Sigmoid colon (tissue), 6 donors: ENCODE measurements at regions not wholly inside any gene's neighbourhood (a gene's known extent, or its start where the extent isn't known, plus 50 kb on each side); places are given as distances from the start of the nearest gene placed in this dataset.

ENCODE experiments used
- DNase-seq: peaks from one replicate; pipeline ENCODE4 v3.0.0-alpha.2; 2019
- H3K27ac ChIP-seq, 4 donors: fragments of 200-600 bp; sonication (generic); one replicate each; pipeline ENCODE4 v1.5.1; 2016 to 2019; ENCODE audit warnings: mild to moderate bottlenecking in 1 of 4
- H3K27me3 ChIP-seq, 3 donors: fragments of 200-600 bp; sonication (generic); one replicate each; pipeline ENCODE4 v1.5.1; 2019; ENCODE audit warnings: mild to moderate bottlenecking in 1 of 3
- H3K36me3 ChIP-seq, 4 donors: fragments of 200-600 bp; sonication (generic); one replicate each; pipeline ENCODE4 v1.5.1; 2016 to 2019
- H3K4me1 ChIP-seq, 4 donors: fragments of 200-600 bp; sonication (generic); one replicate each; pipeline ENCODE4 v1.5.1; 2017 to 2019
- H3K4me3 ChIP-seq, 4 donors: fragments of 200-600 bp; sonication (generic); one replicate each; pipeline ENCODE4 v1.5.1; 2017 to 2019; ENCODE audit warnings: mild to moderate bottlenecking in 2 of 4, moderate library complexity in 1 of 4
- H3K9me3 ChIP-seq, 4 donors: fragments of 200-600 bp in 3 of 4; sonication (generic) in 3 of 4; one replicate each; pipeline versions ENCODE4 v1.5.1 to v1.6.1; 2013 to 2019
- CTCF ChIP-seq, 4 experiments: fragments of 450-650 bp in 3 of 4; fragments of 200-600 bp in 1 of 4; IDR thresholded peaks; one replicate each; pipeline ENCODE4 v1.5.1; 2016 to 2019; ENCODE audit warnings: antibody characterized with exemption in 4 of 4, mild to moderate bottlenecking in 3 of 4, moderate library complexity in 2 of 4
- EP300 ChIP-seq, 4 donors: sonication (generic); formaldehyde crosslinking; IDR thresholded peaks; one replicate each; pipeline ENCODE4 v1.6.1; 2017; ENCODE audit warnings: antibody characterized with exemption in 4 of 4
- POLR2A ChIP-seq, 2 donors: fragments of 450-650 bp; IDR thresholded peaks; one replicate each; pipeline ENCODE4 v1.6.1; 2016; ENCODE audit warnings: antibody characterized with exemption in 2 of 2, mild to moderate bottlenecking in 2 of 2, moderate library complexity in 2 of 2
- POLR2AphosphoS5 ChIP-seq, 4 donors: sonication (generic); formaldehyde crosslinking; IDR thresholded peaks; one replicate each; pipeline ENCODE4 v1.6.1; 2017; ENCODE audit warnings: antibody characterized with exemption in 4 of 4
- WGBS, 2 donors: extraction: QIAGEN DNeasy Blood & Tissue Kit; methylation state at CpG; one replicate each; pipeline ENCODE4 v1.1.7; 2013; 5-methylcytosine and 5-hydroxymethylcytosine counted together
- intact Hi-C: fragments of 100-400 bp; cut with DNase I; formaldehyde crosslinking; loops from one replicate; pipeline ENCODE4 v1.15.1; 2023
- donor health status: healthy with polysubstance abuse.
- donor health status: healthy.

GRCh38 chr12:115623275-115623674 lies 654.2 kb downstream of the MED13L start:
- no peaks in the 10 kb centered on the region for H3K36me3 ChIP-seq
- DNase-seq = no peak
- H3K9me3 ChIP-seq = peaks cover 0 to 5% (median 0%) of the 10 kb centered on the region in 4 donors
- WGBS, 2 donors = 87 to 90% methylated on average over 5 of the region's 5 CpGs
- TF ChIP-seq POLR2AphosphoS5 (IDR thresholded peaks at IDR 0.05) = no peak
- TF ChIP-seq CTCF (IDR thresholded peaks at IDR 0.05) = no peak
- no peak for TF ChIP-seq POLR2A (IDR thresholded peaks at IDR 0.05)
- no peak for TF ChIP-seq EP300 (IDR thresholded peaks at IDR 0.05)
- H3K4me3 ChIP-seq = no peak overlapping the region
- peaks cover 0 to 9% (median 0%) of the 10 kb centered on the region in 3 donors for H3K27me3 ChIP-seq
- H3K27ac ChIP-seq = no peak overlapping the region
- no peaks in the 10 kb centered on the region for H3K4me1 ChIP-seq
- intact Hi-C loops = no loop called here

GRCh38 chr12:115620816-115621215 lies 656.7 kb downstream of the MED13L start:
- Histone ChIP-seq H3K9me3 (peaks cover 0 to 5% (median 0%) of the 10 kb centered on the region in 4 donors), H3K4me3 (no peak overlapping the region), H3K27me3 (peaks cover 0 to 9% (median 0%) of the 10 kb centered on the region in 3 donors), H3K4me1 (no peaks in the 10 kb centered on the region), H3K36me3 (no peaks in the 10 kb centered on the region), H3K27ac (no peak overlapping the region)
- intact Hi-C loops = no loop called here
- WGBS, 2 donors = 60 to 74% methylated on average over 4 of the region's 4 CpGs
- DNase-seq = no peak
- no peak for TF ChIP-seq CTCF (IDR thresholded peaks at IDR 0.05)
- no peak for TF ChIP-seq EP300 (IDR thresholded peaks at IDR 0.05)
- no peak for TF ChIP-seq POLR2AphosphoS5 (IDR thresholded peaks at IDR 0.05)
- no peak for TF ChIP-seq POLR2A (IDR thresholded peaks at IDR 0.05)

- Histone ChIP-seq H3K4me1 (no peaks in the 10 kb centered on the region), H3K27ac (no peak overlapping the region), H3K4me3 (no peak overlapping the region), H3K27me3 (peaks cover 0 to 9% (median 0%) of the 10 kb centered on the region in 3 donors), H3K9me3 (no peaks in the 10 kb centered on the region), H3K36me3 (no peaks in the 10 kb centered on the region)
- WGBS, 2 donors = 71 to 76% methylated on average over 3 of the region's 3 CpGs
- TF ChIP-seq EP300 (IDR thresholded peaks at IDR 0.05) (no peak), POLR2AphosphoS5 (IDR thresholded peaks at IDR 0.05) (no peak), POLR2A (IDR thresholded peaks at IDR 0.05) (no peak), CTCF (IDR thresholded peaks at IDR 0.05) (no peak)
- DNase-seq = no peak
- intact Hi-C loops = no loop called here
These were observed 657.6 kb downstream of the MED13L start for GRCh38 chr12:115619889-115620288.

- Histone ChIP-seq H3K27me3 (peaks cover 0 to 6% (median 0%) of the 10 kb centered on the region in 3 donors), H3K27ac (no peak overlapping the region), H3K4me1 (no peaks in the 10 kb centered on the region), H3K9me3 (no peaks in the 10 kb centered on the region), H3K36me3 (no peaks in the 10 kb centered on the region), H3K4me3 (no peak overlapping the region)
- TF ChIP-seq EP300 (IDR thresholded peaks at IDR 0.05) (no peak), POLR2AphosphoS5 (IDR thresholded peaks at IDR 0.05) (no peak), CTCF (IDR thresholded peaks at IDR 0.05) (no peak)
- no peak for DNase-seq
- WGBS, 2 donors = 75 to 76% methylated on average over 6 of the region's 6 CpGs
- intact Hi-C loops = no loop called here
These were observed 658.4 kb downstream of the MED13L start for GRCh38 chr12:115619061-115619460.

- 95% methylated on average over 7 of the region's 7 CpGs for WGBS, 2 donors
- Histone ChIP-seq H3K4me1 (no peaks in the 10 kb centered on the region), H3K4me3 (no peak overlapping the region), H3K27me3 (peaks cover 0 to 5% (median 0%) of the 10 kb centered on the region in 3 donors), H3K27ac (no peak overlapping the region), H3K9me3 (no peaks in the 10 kb centered on the region), H3K36me3 (no peaks in the 10 kb centered on the region)
- intact Hi-C loops = no loop called here
- no peak for DNase-seq
- TF ChIP-seq CTCF (IDR thresholded peaks at IDR 0.05) (no peak), POLR2AphosphoS5 (IDR thresholded peaks at IDR 0.05) (no peak), EP300 (IDR thresholded peaks at IDR 0.05) (no peak), POLR2A (IDR thresholded peaks at IDR 0.05) (no peak)
These were observed 659.4 kb downstream of the MED13L start for GRCh38 chr12:115618105-115618504.
